ENCODE measurements at regions not wholly inside any gene's neighbourhood (a gene's known extent, or its start where the extent isn't known, plus 50 kb on each side); places are given as distances from the start of the nearest gene placed in this dataset.

DNA sequence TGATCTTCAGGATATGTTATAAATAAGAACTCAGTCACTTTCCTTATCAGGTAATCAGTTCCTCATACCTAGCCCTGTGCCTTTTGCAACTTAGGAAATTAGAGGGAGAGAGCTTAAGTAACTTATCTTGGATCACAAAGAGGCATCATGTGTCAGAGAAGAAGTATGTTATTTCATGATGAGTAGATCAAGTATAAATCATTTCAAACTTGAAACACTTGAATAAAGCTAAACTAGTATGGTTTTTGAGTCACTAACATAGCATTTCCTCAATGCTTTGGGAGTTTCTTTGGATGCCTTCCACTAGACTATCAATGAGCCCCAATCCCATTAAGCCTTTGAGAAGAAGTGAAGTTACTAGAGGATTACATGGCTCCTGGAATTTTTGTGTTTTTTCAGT lies 102.6 kb upstream of the TNFAIP3 start:
- TF ChIP-seq, protein P1, sequence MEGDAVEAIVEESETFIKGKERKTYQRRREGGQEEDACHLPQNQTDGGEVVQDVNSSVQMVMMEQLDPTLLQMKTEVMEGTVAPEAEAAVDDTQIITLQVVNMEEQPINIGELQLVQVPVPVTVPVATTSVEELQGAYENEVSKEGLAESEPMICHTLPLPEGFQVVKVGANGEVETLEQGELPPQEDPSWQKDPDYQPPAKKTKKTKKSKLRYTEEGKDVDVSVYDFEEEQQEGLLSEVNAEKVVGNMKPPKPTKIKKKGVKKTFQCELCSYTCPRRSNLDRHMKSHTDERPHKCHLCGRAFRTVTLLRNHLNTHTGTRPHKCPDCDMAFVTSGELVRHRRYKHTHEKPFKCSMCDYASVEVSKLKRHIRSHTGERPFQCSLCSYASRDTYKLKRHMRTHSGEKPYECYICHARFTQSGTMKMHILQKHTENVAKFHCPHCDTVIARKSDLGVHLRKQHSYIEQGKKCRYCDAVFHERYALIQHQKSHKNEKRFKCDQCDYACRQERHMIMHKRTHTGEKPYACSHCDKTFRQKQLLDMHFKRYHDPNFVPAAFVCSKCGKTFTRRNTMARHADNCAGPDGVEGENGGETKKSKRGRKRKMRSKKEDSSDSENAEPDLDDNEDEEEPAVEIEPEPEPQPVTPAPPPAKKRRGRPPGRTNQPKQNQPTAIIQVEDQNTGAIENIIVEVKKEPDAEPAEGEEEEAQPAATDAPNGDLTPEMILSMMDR (IDR thresholded peaks at IDR 0.05), result no peak
- TF ChIP-seq POLR2AphosphoS5 (IDR thresholded peaks at IDR 0.05; ENCODE audit: low read depth, low read length) (no peak), REST (IDR thresholded peaks at IDR 0.05; ENCODE audit: insufficient read depth in 1 of 2, low read depth in 2 of 2, low read length in 1 of 2) (no peak)

All from Panc1 (cell line).